Gastrocnemius medialis (tissue), 4 donors: ENCODE measurements at regions not wholly inside any gene's neighbourhood (a gene's known extent, or its start where the extent isn't known, plus 50 kb on each side); places are given as distances from the start of the nearest gene placed in this dataset.

Experiments used
- CTCF ChIP-seq, 5 experiments: fragments of 450-650 bp in 3 of 5; fragments of 200-600 bp in 2 of 5; sonication (generic) in 2 of 5; IDR thresholded peaks in 4 of 5; conservative IDR thresholded peaks in 1 of 5; 1 replicate in 4 of 5; 2 replicates in 1 of 5; pipeline ENCODE4 v1.5.1; 2016 to 2019; ENCODE audit warnings: antibody characterized with exemption in 5 of 5, mild to moderate bottlenecking in 3 of 5, moderate library complexity in 3 of 5
- POLR2A ChIP-seq, 2 donors: fragments of 450-650 bp; IDR thresholded peaks; one replicate each; pipeline ENCODE4 v1.6.1; 2017; ENCODE audit warnings: antibody characterized with exemption in 2 of 2, mild to moderate bottlenecking in 2 of 2, moderate library complexity in 2 of 2

DNA sequence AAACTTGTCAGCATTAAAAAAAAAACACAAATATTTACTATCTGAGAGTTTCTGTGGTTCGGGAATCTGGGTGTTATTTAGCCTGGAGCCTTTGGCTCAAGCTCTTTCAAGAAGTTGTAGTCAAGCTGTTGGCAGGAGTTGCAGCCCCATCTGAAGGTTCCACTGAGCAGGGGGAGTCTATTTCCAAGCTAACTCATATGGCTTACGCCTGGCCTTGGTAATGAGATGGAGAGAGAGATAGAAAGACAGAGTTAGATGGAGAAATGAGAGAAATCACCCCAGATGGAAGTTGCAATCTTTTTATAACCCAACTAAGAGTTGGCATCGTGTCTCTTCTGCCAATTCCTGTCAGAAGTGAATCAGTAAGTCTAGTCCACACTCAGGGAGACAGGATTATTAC lies 1075.2 kb upstream of the SEMA6A start:
- TF ChIP-seq CTCF (IDR thresholded peaks at IDR 0.05 in 4 of 5, conservative IDR thresholded peaks at IDR 0.05 in 1 of 5): no peak
- TF ChIP-seq POLR2A (IDR thresholded peaks at IDR 0.05): no peak
